ENCODE measurements at regions not wholly inside any gene's neighbourhood (a gene's known extent, or its start where the extent isn't known, plus 50 kb on each side); places are given as distances from the start of the nearest gene placed in this dataset.

GRCh38 chr4:153927451-153927850 lies 138.6 kb upstream of the SFRP2 start:
- Mint-ChIP-seq H3K9me3 (ENCODE audit: unreplicated experiment) (no peaks in the 10 kb centered on the region), H3K36me3 (ENCODE audit: insufficient read depth, unreplicated experiment) (no peaks in the 10 kb centered on the region), H3K27me3 (ENCODE audit: insufficient read depth, unreplicated experiment) (peaks cover 3% of the 10 kb centered on the region), H3K4me3 (ENCODE audit: unreplicated experiment) (no peak overlapping the region), H3K4me1 (ENCODE audit: low read depth, unreplicated experiment) (no peaks in the 10 kb centered on the region), H3K27ac (ENCODE audit: unreplicated experiment) (no peak overlapping the region)
- no peaks in the 10 kb centered on the region; the same call in 1 of the 2 replicates for H3K27me3 ChIP-seq (replicated peaks; ENCODE audit: control insufficient read depth, insufficient read depth, low read length)
- H3K9me3 ChIP-seq: no peaks in the 10 kb centered on the region
- no TSS peak for BruUV-seq (replicated peaks)
- ChIA-PET POLR2A (no interaction called here), CTCF (no interaction called here)
- H3K4me1 ChIP-seq: no peaks in the 10 kb centered on the region
- DNase-seq: no peak
- intact Hi-C loops (cut with micrococcal nuclease; ENCODE audit: unreplicated experiment): no loop called here
- no peaks in the 10 kb centered on the region for H3K36me3 ChIP-seq (ENCODE audit: control insufficient read depth, insufficient read depth, low read length)
- TF ChIP-seq CTCF (IDR thresholded peaks at IDR 0.05; ENCODE audit: insufficient read depth in 1 of 2, low read depth in 1 of 2, low read length in 1 of 2, severe bottlenecking in 1 of 2, unreplicated experiment in 1 of 2): no peak
- no peak overlapping the region for H3K4me3 ChIP-seq (ENCODE audit: low read depth, low read length)

- BruUV-seq (replicated peaks): no TSS peak
- Histone ChIP-seq H3K4me3 (ENCODE audit: low read depth, low read length) (no peak overlapping the region), H3K4me1 (no peaks in the 10 kb centered on the region), H3K27me3 (replicated peaks; ENCODE audit: control insufficient read depth, insufficient read depth, low read length) (no peaks in the 10 kb centered on the region; the same call in 1 of the 2 replicates), H3K9me3 (no peaks in the 10 kb centered on the region), H3K36me3 (ENCODE audit: control insufficient read depth, insufficient read depth, low read length) (no peaks in the 10 kb centered on the region)
- Mint-ChIP-seq H3K27me3 (ENCODE audit: insufficient read depth, unreplicated experiment) (no peaks in the 10 kb centered on the region), H3K4me1 (ENCODE audit: low read depth, unreplicated experiment) (no peaks in the 10 kb centered on the region), H3K4me3 (ENCODE audit: unreplicated experiment) (no peak overlapping the region), H3K27ac (ENCODE audit: unreplicated experiment) (no peak overlapping the region), H3K9me3 (ENCODE audit: unreplicated experiment) (no peaks in the 10 kb centered on the region), H3K36me3 (ENCODE audit: insufficient read depth, unreplicated experiment) (no peaks in the 10 kb centered on the region)
- ChIA-PET POLR2A (no interaction called here), CTCF (no interaction called here)
- DNase-seq: no peak
- TF ChIP-seq CTCF (IDR thresholded peaks at IDR 0.05; ENCODE audit: insufficient read depth in 1 of 2, low read depth in 1 of 2, low read length in 1 of 2, severe bottlenecking in 1 of 2, unreplicated experiment in 1 of 2): no peak
- intact Hi-C loops (cut with micrococcal nuclease; ENCODE audit: unreplicated experiment): no loop called here
Observed at GRCh38 chr4:153922148-153922547, 133.3 kb upstream of the SFRP2 start.

- intact Hi-C loops (cut with micrococcal nuclease; ENCODE audit: unreplicated experiment): no loop called here
- Mint-ChIP-seq H3K4me1 (ENCODE audit: low read depth, unreplicated experiment) (no peaks in the 10 kb centered on the region), H3K36me3 (ENCODE audit: insufficient read depth, unreplicated experiment) (no peaks in the 10 kb centered on the region), H3K27ac (ENCODE audit: unreplicated experiment) (no peak overlapping the region), H3K9me3 (ENCODE audit: unreplicated experiment) (no peaks in the 10 kb centered on the region), H3K4me3 (ENCODE audit: unreplicated experiment) (no peak overlapping the region), H3K27me3 (ENCODE audit: insufficient read depth, unreplicated experiment) (no peaks in the 10 kb centered on the region)
- Histone ChIP-seq H3K36me3 (ENCODE audit: control insufficient read depth, insufficient read depth, low read length) (no peaks in the 10 kb centered on the region), H3K27me3 (replicated peaks; ENCODE audit: control insufficient read depth, insufficient read depth, low read length) (no peaks in the 10 kb centered on the region; the same call in 1 of the 2 replicates), H3K4me1 (no peaks in the 10 kb centered on the region), H3K9me3 (no peaks in the 10 kb centered on the region), H3K4me3 (ENCODE audit: low read depth, low read length) (no peak overlapping the region)
- CTCF ChIA-PET: no interaction called here
- no TSS peak for BruUV-seq (replicated peaks)
- TF ChIP-seq CTCF (IDR thresholded peaks at IDR 0.05; ENCODE audit: insufficient read depth in 1 of 2, low read depth in 1 of 2, low read length in 1 of 2, severe bottlenecking in 1 of 2, unreplicated experiment in 1 of 2): no peak
- DNase-seq: no peak
- POLR2A ChIA-PET: no interaction called here
Observed at GRCh38 chr4:153919667-153920066, 130.8 kb upstream of the SFRP2 start.

Measured in Caco-2 (cell line).